H1 (cell line): ENCODE measurements at regions not wholly inside any gene's neighbourhood (a gene's known extent, or its start where the extent isn't known, plus 50 kb on each side); places are given as distances from the start of the nearest gene placed in this dataset.

ENCODE experiments used
- CTCF ChIA-PET: fragments of 300-600 bp; sonication (Branson Sonifier 250); formaldehyde crosslinking; loops from one replicate; lab custom pipeline; 2021; ENCODE audit not compliant: partially characterized antibody; lab: Charles Lee
- POLR2A ChIA-PET: fragments of 300-600 bp; sonication (Branson Sonifier 250); formaldehyde crosslinking; loops from one replicate; lab custom pipeline; 2021; ENCODE audit warnings: inconsistent platforms; ENCODE audit not compliant: partially characterized antibody; lab: Charles Lee
- DNase-seq, 2 experiments: peaks; one replicate each; pipeline versions ENCODE4 v3.0.0 to v3.0.0-alpha.2; 2010 to 2022; ENCODE audit warnings: low spot score in 2 of 2, low read depth in 1 of 2, mixed read lengths in 1 of 2
- FAIRE-seq: peaks from 2 replicates; lab custom pipeline; 2011; peaks lifted over from hg19 to GRCh38; lab: Jason Lieb, UNC
- H2AFZ ChIP-seq: 2 replicates; pipeline ENCODE4 v1.8.1; 2012; ENCODE audit warnings: low read length, inconsistent platforms
- H2AK5ac ChIP-seq: 2 replicates; pipeline ENCODE4 v1.6.1; 2013; ENCODE audit warnings: low read depth, low read length
- H2BK120ac ChIP-seq: replicated peaks from 2 replicates; pipeline ENCODE3; 2013; ENCODE audit warnings: low read depth, low read length, inconsistent platforms
- H2BK12ac ChIP-seq: 2 replicates; pipeline ENCODE4 v1.6.1; 2013; ENCODE audit warnings: low read depth, low read length
- H2BK15ac ChIP-seq: 2 replicates; pipeline ENCODE4 v1.6.1; 2013; ENCODE audit warnings: low read length
- H2BK20ac ChIP-seq: 2 replicates; pipeline ENCODE4 v1.6.1; 2013; ENCODE audit warnings: low read length
- H2BK5ac ChIP-seq: 2 replicates; pipeline ENCODE4 v1.6.1; 2013; ENCODE audit warnings: low read depth, low read length
- H3K14ac ChIP-seq: 2 replicates; pipeline ENCODE4 v1.6.1; 2013; ENCODE audit warnings: inconsistent platforms; ENCODE audit not compliant: insufficient read length
- H3K18ac ChIP-seq: 2 replicates; pipeline ENCODE4 v1.6.1; 2013; ENCODE audit warnings: low read length; ENCODE audit errors: extremely low read depth
- H3K23ac ChIP-seq: 2 replicates; pipeline ENCODE4 v1.6.1; 2013; ENCODE audit warnings: inconsistent platforms; ENCODE audit not compliant: insufficient read length
- H3K23me2 ChIP-seq: 2 replicates; pipeline ENCODE4 v1.6.1; 2013; ENCODE audit warnings: low read depth, low read length
- H3K27ac ChIP-seq: 2 replicates; pipeline ENCODE4 v1.6.1; 2011; ENCODE audit warnings: low read depth, low read length, inconsistent platforms
- H3K27me3 ChIP-seq, 4 experiments: replicated peaks in 1 of 4; 1 replicate in 1 of 4; 2 replicates in 3 of 4; pipeline versions ENCODE4 v1.6.1 to v1.8.1; 2011 to 2013; ENCODE audit warnings: low read length in 3 of 4, mild to moderate bottlenecking in 3 of 4, inconsistent platforms in 2 of 4, mixed read lengths in 2 of 4, moderate library complexity in 1 of 4; ENCODE audit not compliant: control insufficient read depth in 3 of 4, insufficient read depth in 3 of 4; ENCODE audit errors: extremely low read depth in 1 of 4
- H3K36me3 ChIP-seq, 4 experiments: 2 replicates each; pipeline versions ENCODE4 v1.6.1 to v1.8.1; 2011 to 2013; ENCODE audit warnings: mild to moderate bottlenecking in 4 of 4, low read length in 3 of 4, moderate library complexity in 2 of 4, control low read depth in 1 of 4, inconsistent platforms in 1 of 4; ENCODE audit not compliant: insufficient read depth in 4 of 4, control insufficient read depth in 2 of 4
- H3K4ac ChIP-seq: replicated peaks from 2 replicates; pipeline ENCODE3; 2013; ENCODE audit warnings: low read length, low read depth, mixed read lengths, inconsistent platforms; ENCODE audit not compliant: insufficient read length
- H3K4me1 ChIP-seq, 4 experiments: replicated peaks in 1 of 4; 1 replicate in 1 of 4; 2 replicates in 3 of 4; pipeline versions ENCODE4 v1.6.1 to v1.8.1; 2011 to 2013; ENCODE audit warnings: low read length in 3 of 4, inconsistent platforms in 2 of 4, mixed read lengths in 1 of 4; ENCODE audit not compliant: insufficient read depth in 4 of 4, control insufficient read depth in 3 of 4
- H3K4me2 ChIP-seq, 2 experiments: 2 replicates each; pipeline versions ENCODE4 v1.6.1 to v1.8.1; 2011 to 2013; ENCODE audit warnings: low read depth in 2 of 2, low read length in 2 of 2, control low read depth in 1 of 2, inconsistent platforms in 1 of 2, mild to moderate bottlenecking in 1 of 2; ENCODE audit not compliant: insufficient read depth in 1 of 2
- H3K4me3 ChIP-seq, 4 experiments: fragments of 200-600, 300-600 bp in 1 of 4; sonication (generic), shearing (Covaris generic), sonication (Bioruptor Twin) in 1 of 4; 2 replicates each; pipeline versions ENCODE4 v1.5.1 to v1.8.1; 2011 to 2016; ENCODE audit warnings: low read length in 4 of 4, low read depth in 3 of 4, control low read depth in 2 of 4, inconsistent platforms in 2 of 4, mild to moderate bottlenecking in 2 of 4, mixed read lengths in 1 of 4, moderate library complexity in 1 of 4; ENCODE audit not compliant: insufficient read depth in 2 of 4; ENCODE audit errors: extremely low read depth in 1 of 4
- H3K56ac ChIP-seq: replicated peaks from 2 replicates; pipeline ENCODE3; 2013; ENCODE audit warnings: low read depth, mild to moderate bottlenecking, mixed read lengths, low read length, inconsistent platforms; ENCODE audit not compliant: insufficient read length
- H3K79me1 ChIP-seq: 2 replicates; pipeline ENCODE4 v1.6.1; 2013; ENCODE audit warnings: low read depth, low read length, control low read depth
- H3K79me2 ChIP-seq, 2 experiments: 2 replicates each; pipeline versions ENCODE4 v1.6.1 to v1.8.1; 2012 to 2013; ENCODE audit warnings: low read length in 2 of 2, mild to moderate bottlenecking in 2 of 2, inconsistent platforms in 1 of 2; ENCODE audit not compliant: insufficient read depth in 2 of 2, control insufficient read depth in 1 of 2
- H3K9ac ChIP-seq, 4 experiments: replicated peaks in 1 of 4; 1 replicate in 1 of 4; 2 replicates in 3 of 4; pipeline versions ENCODE4 v1.6.1 to v1.8.1; 2011 to 2013; ENCODE audit warnings: low read depth in 3 of 4, low read length in 3 of 4, control low read depth in 2 of 4, mild to moderate bottlenecking in 2 of 4, moderate library complexity in 2 of 4, inconsistent platforms in 1 of 4; ENCODE audit errors: extremely low read depth in 1 of 4
- H3K9me3 ChIP-seq, 2 experiments: 2 replicates each; pipeline versions ENCODE4 v1.6.1 to v1.8.1; 2012 to 2013; ENCODE audit warnings: mild to moderate bottlenecking in 2 of 2, moderate library complexity in 2 of 2, control low read depth in 1 of 2, inconsistent platforms in 1 of 2, low read depth in 1 of 2, low read length in 1 of 2, mixed read lengths in 1 of 2; ENCODE audit not compliant: insufficient read depth in 2 of 2
- H4K20me1 ChIP-seq, 2 experiments: replicated peaks in 1 of 2; 2 replicates each; pipeline versions ENCODE3 to v1.8.1; 2011 to 2013; ENCODE audit warnings: inconsistent platforms in 2 of 2, low read length in 2 of 2, mild to moderate bottlenecking in 1 of 2; ENCODE audit not compliant: insufficient read depth in 2 of 2, control insufficient read depth in 1 of 2
- H4K5ac ChIP-seq: 2 replicates; pipeline ENCODE4 v1.6.1; 2013; ENCODE audit warnings: low read length, low read depth, mixed read lengths, inconsistent platforms; ENCODE audit not compliant: insufficient read length
- H4K8ac ChIP-seq: 2 replicates; pipeline ENCODE4 v1.8.0; 2013; ENCODE audit warnings: mild to moderate bottlenecking, moderate library complexity, low read length, inconsistent platforms; ENCODE audit not compliant: insufficient read depth; ENCODE audit errors: extremely low read depth
- H4K91ac ChIP-seq: replicated peaks from 2 replicates; pipeline ENCODE3; 2013; ENCODE audit warnings: low read length, mixed read lengths, inconsistent platforms; ENCODE audit not compliant: insufficient read length
- GTF2F1 ChIP-seq: IDR thresholded peaks from 2 replicates; pipeline ENCODE4 v1.6.1; 2012; ENCODE audit warnings: low read depth, low read length, improper control_type of control experiment, borderline replicate concordance
- POU5F1 ChIP-seq: IDR thresholded peaks from 2 replicates; pipeline ENCODE4 v1.6.1; 2011; ENCODE audit warnings: low read depth, mild to moderate bottlenecking, low read length, moderate library complexity
- WGBS, 2 experiments: shearing (Covaris generic) in 1 of 2; methylation state at CpG; one replicate each; pipeline versions ENCODE4 v1.1.6 to v1.1.7; 2013 to 2015; ENCODE audit warnings: low lambda C conversion rate in 2 of 2, mixed read lengths in 2 of 2, inconsistent platforms in 1 of 2, low coverage in 1 of 2, missing lambda C conversion rate in 1 of 2; ENCODE audit not compliant: insufficient replicate concordance in 2 of 2, insufficient coverage in 1 of 2, insufficient read length in 1 of 2; ENCODE audit errors: extremely low coverage in 1 of 2, missing lambda C conversion rate in 1 of 2; 5-methylcytosine and 5-hydroxymethylcytosine counted together

- no peak overlapping the region for H3K9ac ChIP-seq
These were observed 82.7 kb downstream of the CDC7 start for GRCh38 chr1:91583326-91583755.

More at GRCh38 chr1:91583326-91583755, 82.7 kb downstream of the CDC7 start:
- Histone ChIP-seq H3K9me3 (no peaks in the 10 kb centered on the region), H3K23ac (no peak overlapping the region), H3K18ac (no peak overlapping the region), H4K20me1 (no peaks in the 10 kb centered on the region), H3K4ac (no peak overlapping the region), H2BK120ac (no peak overlapping the region), H3K56ac (no peak overlapping the region), H2BK15ac (no peak overlapping the region), H2AFZ (no peak overlapping the region), H4K8ac (no peak overlapping the region), H3K4me1 (no peaks in the 10 kb centered on the region), H2AK5ac (no peak overlapping the region)
- CTCF ChIA-PET = interaction anchor here (1.3 to 1.5 kb wide), 2 partner anchors 14 to 22 kb away, joined by 3 to 4 read pairs; no protein-coding TSS in a partner anchor
- TF ChIP-seq GTF2F1 (no peak), POU5F1 (no peak)
- TF ChIP-seq, all 59 proteins: peak for 0
- POLR2A ChIA-PET = no interaction called here
- no peak overlapping the region for H2BK20ac ChIP-seq
- H3K79me1 ChIP-seq = no peaks in the 10 kb centered on the region
- DNase-seq (no peak), FAIRE-seq (no peak)
- no peak overlapping the region for H3K4me3 ChIP-seq
- no peaks in the 10 kb centered on the region for H3K79me2 ChIP-seq
- 94% methylated on average over 7 of the region's 7 CpGs; no CpG with 5 or more reads in 1 of the 2 experiments for WGBS, 2 experiments
- H4K91ac ChIP-seq = no peak overlapping the region
- H3K36me3 ChIP-seq = no peaks in the 10 kb centered on the region
- H4K5ac ChIP-seq = no peak overlapping the region
- H3K27ac ChIP-seq = no peak overlapping the region
- no peaks in the 10 kb centered on the region for H3K27me3 ChIP-seq
- no peak overlapping the region for H3K4me2 ChIP-seq
- no peak overlapping the region for H2BK5ac ChIP-seq
- H3K23me2 ChIP-seq = no peaks in the 10 kb centered on the region
- H2BK12ac ChIP-seq = no peak overlapping the region
- no peak overlapping the region for H3K14ac ChIP-seq
